Prostate gland (tissue), 2 donors: ENCODE measurements at regions not wholly inside any gene's neighbourhood (a gene's known extent, or its start where the extent isn't known, plus 50 kb on each side); places are given as distances from the start of the nearest gene placed in this dataset.

Source experiments
- DNase-seq: peaks from one replicate; pipeline ENCODE4 v3.0.0-alpha.2; 2019; ENCODE audit warnings: low spot score
- H3K27ac ChIP-seq, 2 donors: fragments of 200-600 bp; sonication (generic); 2 replicates each; pipeline ENCODE4 v1.5.1; 2017 to 2019
- H3K27me3 ChIP-seq: fragments of 200-600 bp; sonication (generic); replicated peaks from 2 replicates; pipeline ENCODE4 v1.5.1; 2019; ENCODE audit not compliant: insufficient read depth
- H3K36me3 ChIP-seq, 2 donors: fragments of 200-600 bp; sonication (generic); 1 replicate in 1 of 2; 2 replicates in 1 of 2; pipeline versions ENCODE4 v1.5.1 to v1.8.1; 2017 to 2019
- H3K4me1 ChIP-seq: fragments of 200-600 bp; sonication (generic); replicated peaks from 2 replicates; pipeline ENCODE4 v1.5.1; 2019
- H3K4me3 ChIP-seq, 2 donors: fragments of 200-600 bp; sonication (generic); 2 replicates each; pipeline ENCODE4 v1.5.1; 2017 to 2019
- H3K9me3 ChIP-seq: fragments of 200-600 bp; sonication (generic); 2 replicates; pipeline ENCODE4 v1.5.1; 2017
- POLR2A ChIP-seq: fragments of 450-650 bp; IDR thresholded peaks from one replicate; pipeline ENCODE4 v1.6.1; 2016; ENCODE audit warnings: antibody characterized with exemption, mild to moderate bottlenecking
- POLR2AphosphoS5 ChIP-seq: sonication (generic); formaldehyde crosslinking; IDR thresholded peaks from one replicate; pipeline ENCODE4 v1.6.1; 2017; ENCODE audit warnings: antibody characterized with exemption
- WGBS: methylation state at CpG from one replicate; pipeline ENCODE4 v1.1.5; 2018; 5-methylcytosine and 5-hydroxymethylcytosine counted together
- intact Hi-C: fragments of 100-400 bp; cut with DNase I; formaldehyde crosslinking; loops from one replicate; pipeline ENCODE4 v1.14.2; 2022
- TF ChIP-seq, protein P1 (sequence below), 4 experiments: fragments of 200-600 bp in 2 of 4; fragments of 450-650 bp in 2 of 4; sonication (generic) in 2 of 4; IDR thresholded peaks; 1 replicate in 3 of 4; 2 replicates in 1 of 4; pipeline ENCODE4 v1.5.1; 2016 to 2019; ENCODE audit warnings: antibody characterized with exemption in 4 of 4, mild to moderate bottlenecking in 2 of 4, moderate library complexity in 2 of 4

DNA sequence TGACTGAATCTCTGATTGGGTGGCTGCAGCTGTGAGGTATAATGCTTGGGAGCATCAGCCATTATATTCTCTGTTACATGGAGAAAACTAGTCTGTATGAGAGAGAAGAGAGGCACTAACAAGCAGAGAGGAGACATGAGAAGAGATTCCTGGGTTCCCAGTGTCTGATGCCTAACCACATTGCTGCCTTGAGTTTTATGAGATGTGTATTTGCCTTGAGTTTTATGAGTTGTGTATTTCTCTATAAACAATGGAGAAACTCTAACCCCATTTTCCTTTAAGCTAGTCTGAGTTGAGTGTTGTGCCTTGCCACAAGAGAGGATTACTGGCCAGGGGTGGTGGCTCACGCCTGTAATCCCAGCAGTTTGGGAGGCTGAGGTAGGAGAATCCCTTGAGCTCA is 208.1 kb downstream of the BCOR start:
- no peak for DNase-seq
- H3K27ac ChIP-seq = no peak overlapping the region
- TF ChIP-seq, protein P1, sequence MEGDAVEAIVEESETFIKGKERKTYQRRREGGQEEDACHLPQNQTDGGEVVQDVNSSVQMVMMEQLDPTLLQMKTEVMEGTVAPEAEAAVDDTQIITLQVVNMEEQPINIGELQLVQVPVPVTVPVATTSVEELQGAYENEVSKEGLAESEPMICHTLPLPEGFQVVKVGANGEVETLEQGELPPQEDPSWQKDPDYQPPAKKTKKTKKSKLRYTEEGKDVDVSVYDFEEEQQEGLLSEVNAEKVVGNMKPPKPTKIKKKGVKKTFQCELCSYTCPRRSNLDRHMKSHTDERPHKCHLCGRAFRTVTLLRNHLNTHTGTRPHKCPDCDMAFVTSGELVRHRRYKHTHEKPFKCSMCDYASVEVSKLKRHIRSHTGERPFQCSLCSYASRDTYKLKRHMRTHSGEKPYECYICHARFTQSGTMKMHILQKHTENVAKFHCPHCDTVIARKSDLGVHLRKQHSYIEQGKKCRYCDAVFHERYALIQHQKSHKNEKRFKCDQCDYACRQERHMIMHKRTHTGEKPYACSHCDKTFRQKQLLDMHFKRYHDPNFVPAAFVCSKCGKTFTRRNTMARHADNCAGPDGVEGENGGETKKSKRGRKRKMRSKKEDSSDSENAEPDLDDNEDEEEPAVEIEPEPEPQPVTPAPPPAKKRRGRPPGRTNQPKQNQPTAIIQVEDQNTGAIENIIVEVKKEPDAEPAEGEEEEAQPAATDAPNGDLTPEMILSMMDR (IDR thresholded peaks at IDR 0.05) = no peak
- peak; percentile 4 for TF ChIP-seq POLR2AphosphoS5
- TF ChIP-seq POLR2A = no peak
- no peaks in the 10 kb centered on the region for H3K4me1 ChIP-seq
- H3K9me3 ChIP-seq = no peaks in the 10 kb centered on the region
- H3K36me3 ChIP-seq = no peaks in the 10 kb centered on the region
- H3K27me3 ChIP-seq = no peaks in the 10 kb centered on the region
- intact Hi-C loops = no loop called here
- no peak overlapping the region for H3K4me3 ChIP-seq
- WGBS = 93% methylated on average over 1 of the region's 1 CpG

DNA sequence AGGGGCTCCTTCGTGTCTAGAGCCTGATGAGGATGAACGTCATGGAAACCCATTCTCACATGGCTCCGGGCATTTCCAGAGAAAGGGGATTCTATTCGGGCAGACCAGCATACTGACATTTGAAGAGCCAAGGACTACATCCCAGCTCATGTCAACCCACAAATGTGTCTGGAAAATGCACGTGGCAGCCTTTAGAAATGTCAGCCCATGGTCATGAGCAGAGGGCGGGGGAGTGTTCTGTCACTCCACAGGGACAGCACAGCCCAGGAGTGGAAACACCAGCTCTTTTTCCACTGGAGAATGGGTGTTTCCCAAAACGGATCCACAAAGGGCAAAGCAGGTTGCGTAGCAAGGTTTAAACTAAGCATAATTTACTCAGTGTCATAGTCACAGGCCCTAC is 207.0 kb downstream of the BCOR start:
- no peak overlapping the region for H3K4me3 ChIP-seq
- TF ChIP-seq POLR2AphosphoS5 (no peak), POLR2A (no peak)
- TF ChIP-seq, protein P1 (IDR thresholded peaks at IDR 0.05) = no peak
- DNase-seq = no peak
- no peaks in the 10 kb centered on the region for H3K4me1 ChIP-seq
- intact Hi-C loops = no loop called here
- H3K27me3 ChIP-seq = no peaks in the 10 kb centered on the region
- 80% methylated on average over 5 of the region's 8 CpGs for WGBS
- no peaks in the 10 kb centered on the region for H3K9me3 ChIP-seq
- no peak overlapping the region for H3K27ac ChIP-seq
- H3K36me3 ChIP-seq = no peaks in the 10 kb centered on the region

DNA sequence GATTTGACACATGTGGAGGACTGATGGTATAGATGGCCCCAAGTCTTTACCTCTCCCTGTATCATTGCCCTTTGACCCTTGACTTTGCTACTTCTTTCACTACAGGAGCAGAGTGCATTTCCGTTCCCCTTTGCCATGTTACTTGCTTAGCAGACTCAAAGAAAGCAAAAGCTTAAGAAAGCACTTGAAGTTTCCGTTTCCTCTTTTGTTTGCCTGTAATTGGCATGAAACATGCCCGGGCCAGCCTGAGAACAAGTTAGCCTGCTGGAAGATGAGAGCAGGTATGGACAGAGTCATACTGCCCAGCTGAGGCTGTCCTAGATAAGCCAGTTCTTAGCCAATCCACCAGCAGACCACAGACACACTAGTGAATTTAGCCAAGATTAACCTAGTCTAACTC is 206.0 kb downstream of the BCOR start:
- Histone ChIP-seq H3K27me3 (no peaks in the 10 kb centered on the region), H3K4me1 (no peaks in the 10 kb centered on the region), H3K27ac (no peak overlapping the region), H3K4me3 (no peak overlapping the region), H3K9me3 (no peaks in the 10 kb centered on the region), H3K36me3 (no peaks in the 10 kb centered on the region)
- TF ChIP-seq POLR2A (no peak), POLR2AphosphoS5 (peak; percentile 68)
- TF ChIP-seq, protein P1 (IDR thresholded peaks at IDR 0.05) = no peak
- intact Hi-C loops = no loop called here
- 23% methylated on average over 3 of the region's 3 CpGs for WGBS
- peak; percentile 55 for DNase-seq

DNA sequence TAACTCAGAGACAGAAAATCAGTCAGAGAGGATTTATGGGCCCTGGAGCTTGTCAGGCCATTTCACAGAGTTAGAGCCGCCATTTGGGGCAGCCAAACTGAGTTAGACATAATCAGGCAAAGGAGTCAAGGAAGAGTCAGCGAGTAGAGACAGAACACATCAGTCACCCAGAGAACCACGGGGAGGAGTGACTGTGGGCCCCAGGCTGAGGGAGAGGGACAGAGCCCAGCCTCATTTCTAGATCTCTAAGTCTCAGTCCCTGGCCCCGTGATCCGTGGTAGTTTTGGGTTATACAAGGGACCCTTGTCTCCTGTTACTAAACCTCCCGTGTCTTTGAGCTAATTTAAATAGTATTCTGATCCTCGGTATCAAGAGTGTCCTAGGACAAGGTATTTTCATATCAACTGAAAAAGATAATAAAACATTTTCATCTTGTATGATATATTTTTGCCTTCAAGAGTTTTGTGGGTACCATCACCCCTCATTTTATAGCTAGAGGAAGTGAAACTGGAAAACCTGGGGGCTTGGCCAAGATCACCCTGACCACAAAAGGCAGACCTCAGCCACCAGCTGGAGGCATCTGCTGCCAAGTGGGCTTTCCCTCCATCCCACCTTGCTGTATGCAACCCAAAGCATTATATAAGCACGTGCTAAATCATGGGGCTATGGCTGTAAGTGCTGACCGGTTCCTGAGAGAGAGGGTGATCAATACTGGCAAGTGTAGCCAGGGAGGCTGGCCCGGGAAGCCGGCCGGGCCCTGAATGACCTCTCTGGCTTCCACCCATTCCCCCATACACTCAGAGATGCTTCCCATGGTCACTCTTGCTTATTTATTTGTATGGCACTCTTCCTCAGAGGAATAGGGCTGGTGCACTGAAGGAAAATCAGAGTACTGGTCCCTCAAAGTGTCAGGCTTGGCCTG is 204.1 kb downstream of the BCOR start:
- WGBS = 85% methylated on average over 11 of the region's 12 CpGs
- no peak overlapping the region for H3K27ac ChIP-seq
- no peak for TF ChIP-seq POLR2AphosphoS5
- TF ChIP-seq, protein P1 (IDR thresholded peaks at IDR 0.05) = no peak
- no peak for TF ChIP-seq POLR2A
- no peaks in the 10 kb centered on the region for H3K9me3 ChIP-seq
- H3K36me3 ChIP-seq = no peaks in the 10 kb centered on the region
- intact Hi-C loops = no loop called here
- no peak overlapping the region for H3K4me3 ChIP-seq
- no peak for DNase-seq
- no peaks in the 10 kb centered on the region for H3K27me3 ChIP-seq
- no peaks in the 10 kb centered on the region for H3K4me1 ChIP-seq

DNA sequence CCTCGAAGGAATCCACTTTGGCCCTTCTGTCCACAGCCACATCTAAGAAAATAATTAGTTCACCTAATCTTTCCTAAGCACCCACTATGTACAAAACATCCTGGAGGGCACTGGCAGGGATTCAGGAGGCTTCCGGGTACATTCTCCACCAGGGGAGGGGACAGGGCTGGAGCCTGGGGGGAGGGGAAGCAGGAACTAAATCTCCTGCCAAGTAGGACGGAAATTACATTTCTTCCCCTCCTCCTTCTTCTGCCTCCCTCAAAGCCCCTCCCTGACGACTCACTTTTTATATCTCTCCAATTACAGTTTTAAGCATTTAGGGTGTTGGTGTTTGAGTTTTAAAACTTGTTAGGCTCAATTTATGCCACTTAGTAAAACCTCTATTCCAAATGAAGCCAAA is 203.1 kb downstream of the BCOR start:
- Histone ChIP-seq H3K27ac (no peak overlapping the region), H3K4me1 (no peaks in the 10 kb centered on the region), H3K4me3 (no peak overlapping the region), H3K36me3 (no peaks in the 10 kb centered on the region), H3K9me3 (no peaks in the 10 kb centered on the region), H3K27me3 (no peaks in the 10 kb centered on the region)
- 20% methylated on average over 4 of the region's 4 CpGs for WGBS
- intact Hi-C loops = no loop called here
- no peak for TF ChIP-seq POLR2A
- TF ChIP-seq, protein P1 (IDR thresholded peaks at IDR 0.05) = no peak
- no peak for TF ChIP-seq POLR2AphosphoS5
- no peak for DNase-seq
